Caco-2 (cell line): ENCODE measurements at regions not wholly inside any gene's neighbourhood (a gene's known extent, or its start where the extent isn't known, plus 50 kb on each side); places are given as distances from the start of the nearest gene placed in this dataset.

ENCODE experiments used
- BruUV-seq: library from RNA; stranded (reverse); fragments of 400-500 nt; replicated peaks from 2 replicates; lab custom pipeline; 2021; lab: Mats Ljungman, UMichigan
- CTCF ChIA-PET: fragments of 300-600 bp; sonication (Branson Sonifier 250); formaldehyde crosslinking; loops from one replicate; lab custom pipeline; 2022; ENCODE audit warnings: antibody characterized with exemption; lab: Charles Lee
- POLR2A ChIA-PET: fragments of 300-600 bp; sonication (Branson Sonifier 250); formaldehyde crosslinking; loops from one replicate; lab custom pipeline; 2022; ENCODE audit warnings: antibody characterized with exemption; lab: Charles Lee
- DNase-seq, 2 experiments: peaks; one replicate each; pipeline versions ENCODE4 v3.0.0 to v3.0.0-alpha.2; 2020 to 2022
- H3K27me3 ChIP-seq: replicated peaks from 2 replicates; pipeline ENCODE4 v1.6.0; 2011; ENCODE audit warnings: low read length; ENCODE audit not compliant: control insufficient read depth, insufficient read depth
- H3K36me3 ChIP-seq: 2 replicates; pipeline ENCODE4 v1.5.1; 2011; ENCODE audit warnings: low read length; ENCODE audit not compliant: control insufficient read depth, insufficient read depth
- H3K4me1 ChIP-seq: fragments of 250-450 bp; sonication (Bioruptor Pico); 2 replicates; pipeline ENCODE4 v1.5.1; 2020; ENCODE audit warnings: mild to moderate bottlenecking
- H3K4me3 ChIP-seq: 2 replicates; pipeline ENCODE4 v1.5.1; 2011; ENCODE audit warnings: low read depth, mild to moderate bottlenecking, control low read depth, low read length
- H3K9me3 ChIP-seq: fragments of 250-450 bp; sonication (Bioruptor Pico); 2 replicates; pipeline ENCODE4 v1.5.1; 2020; ENCODE audit warnings: mild to moderate bottlenecking, moderate library complexity
- H3K27ac Mint-ChIP-seq: one replicate; pipeline ENCODE4 v1.8.0; 2022; ENCODE audit warnings: mixed read lengths; ENCODE audit not compliant: unreplicated experiment
- H3K27me3 Mint-ChIP-seq: one replicate; pipeline ENCODE4 v1.8.0; 2022; ENCODE audit warnings: mixed read lengths; ENCODE audit not compliant: insufficient read depth, unreplicated experiment
- H3K36me3 Mint-ChIP-seq: one replicate; pipeline ENCODE4 v1.8.0; 2022; ENCODE audit warnings: mild to moderate bottlenecking, mixed read lengths; ENCODE audit not compliant: insufficient read depth, unreplicated experiment
- H3K4me1 Mint-ChIP-seq: one replicate; pipeline ENCODE4 v1.8.0; 2022; ENCODE audit warnings: low read depth, mixed read lengths; ENCODE audit not compliant: unreplicated experiment
- H3K4me3 Mint-ChIP-seq: one replicate; pipeline ENCODE4 v1.8.0; 2022; ENCODE audit warnings: mild to moderate bottlenecking, moderate library complexity, mixed read lengths; ENCODE audit not compliant: unreplicated experiment
- H3K9me3 Mint-ChIP-seq: one replicate; pipeline ENCODE4 v1.8.0; 2022; ENCODE audit warnings: mixed read lengths; ENCODE audit not compliant: unreplicated experiment
- intact Hi-C: fragments of 100-400 bp; cut with micrococcal nuclease; formaldehyde crosslinking; loops from one replicate; pipeline ENCODE4 v1.10.0; 2022; ENCODE audit not compliant: unreplicated experiment
- TF ChIP-seq, protein P1 (sequence below), 2 experiments: fragments of 200-600 bp in 1 of 2; IDR thresholded peaks; 1 replicate in 1 of 2; 2 replicates in 1 of 2; pipeline versions ENCODE4 v1.5.1 to v1.8.0; 2011 to 2022; ENCODE audit warnings: antibody characterized with exemption in 1 of 2, control low read depth in 1 of 2, inconsistent platforms in 1 of 2, low read depth in 1 of 2, low read length in 1 of 2, mild to moderate bottlenecking in 1 of 2, moderate library complexity in 1 of 2; ENCODE audit not compliant: insufficient read depth in 1 of 2, severe bottlenecking in 1 of 2, unreplicated experiment in 1 of 2

DNA sequence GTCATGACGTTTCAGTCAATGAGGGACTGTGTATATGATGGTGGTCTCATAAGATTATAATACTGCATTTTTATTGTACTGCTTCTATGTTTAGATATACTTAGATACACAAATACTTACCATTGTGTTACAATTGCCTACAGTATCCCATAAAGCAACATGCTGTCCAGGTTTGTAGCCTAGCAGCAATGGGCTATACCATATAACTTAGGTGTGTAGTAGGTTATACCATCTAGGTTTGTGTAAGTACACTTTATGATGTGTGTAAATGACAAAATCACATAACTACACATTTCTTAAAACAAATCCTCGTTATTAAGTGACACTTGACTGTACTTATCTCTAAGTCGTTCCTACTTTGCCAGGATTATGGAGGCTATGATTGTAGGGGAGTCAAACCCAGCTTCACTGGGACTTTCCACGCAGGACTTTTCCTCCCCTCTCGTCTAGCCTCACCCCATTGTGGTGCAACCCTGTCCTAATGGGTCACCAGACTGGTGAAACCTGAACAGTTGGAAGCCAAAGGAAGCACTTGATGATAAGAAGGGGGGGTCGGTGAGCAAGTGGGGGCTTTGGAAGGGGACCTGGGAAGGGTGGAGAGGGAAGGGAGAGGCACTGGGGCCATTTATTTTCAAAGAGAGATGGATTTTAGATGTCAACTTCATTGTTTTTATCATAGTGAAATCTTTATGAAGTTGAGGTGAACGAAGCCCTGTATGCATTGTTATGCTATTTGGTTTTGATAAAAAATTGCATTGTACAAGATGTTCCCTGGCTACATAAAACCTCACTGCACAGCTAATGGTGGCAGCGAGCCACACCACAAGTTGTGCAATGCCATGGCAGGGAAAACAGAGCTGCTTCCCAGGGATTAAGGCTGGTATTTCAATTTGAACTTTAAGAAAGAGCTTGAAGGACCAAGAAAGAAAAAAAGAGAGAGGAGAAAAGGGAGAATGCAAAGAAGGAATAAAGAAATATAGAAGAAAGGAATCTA, 129.1 kb downstream of the EHF start:
- no peak overlapping the region for H3K27ac Mint-ChIP-seq

DNA sequence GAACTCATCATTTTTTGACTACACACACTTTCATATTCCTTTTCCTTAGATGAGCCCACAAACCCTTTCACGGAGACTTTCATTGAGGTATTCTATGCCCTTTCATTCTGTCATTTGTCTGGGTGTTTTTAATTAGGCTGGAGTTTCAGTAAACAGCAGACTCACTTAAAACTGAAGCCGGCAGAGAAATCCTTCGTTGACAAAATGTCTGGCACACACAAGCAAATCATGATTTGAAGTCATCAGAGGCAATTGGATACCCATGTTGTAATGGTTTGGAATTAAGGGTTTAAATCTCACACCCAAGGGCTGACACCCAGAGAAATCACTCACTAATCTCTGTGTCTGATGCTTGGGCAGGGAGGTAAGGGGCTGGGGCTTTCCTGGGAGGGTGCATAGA, 127.1 kb downstream of the EHF start:
- ChIA-PET CTCF (no interaction called here), POLR2A (no interaction called here)
- DNase-seq: no peak
- H3K36me3 Mint-ChIP-seq: no peaks in the 10 kb centered on the region
- H3K4me3 Mint-ChIP-seq: no peak overlapping the region
- peaks cover 3% of the 10 kb centered on the region; the same call in 1 of the 2 replicates for H3K4me1 ChIP-seq
- no TSS peak for BruUV-seq
- intact Hi-C loops: no loop called here
- H3K27me3 Mint-ChIP-seq: no peaks in the 10 kb centered on the region
- H3K9me3 ChIP-seq: no peaks in the 10 kb centered on the region
- no peaks in the 10 kb centered on the region; the same call in 1 of the 2 replicates for H3K36me3 ChIP-seq
- peaks cover 10% of the 10 kb centered on the region for H3K9me3 Mint-ChIP-seq
- H3K27ac Mint-ChIP-seq: no peak overlapping the region
- H3K4me3 ChIP-seq: no peak overlapping the region
- H3K27me3 ChIP-seq: peaks cover 2% of the 10 kb centered on the region; the same call in 1 of the 2 replicates
- H3K4me1 Mint-ChIP-seq: peaks cover 9% of the 10 kb centered on the region
- TF ChIP-seq, protein P1, sequence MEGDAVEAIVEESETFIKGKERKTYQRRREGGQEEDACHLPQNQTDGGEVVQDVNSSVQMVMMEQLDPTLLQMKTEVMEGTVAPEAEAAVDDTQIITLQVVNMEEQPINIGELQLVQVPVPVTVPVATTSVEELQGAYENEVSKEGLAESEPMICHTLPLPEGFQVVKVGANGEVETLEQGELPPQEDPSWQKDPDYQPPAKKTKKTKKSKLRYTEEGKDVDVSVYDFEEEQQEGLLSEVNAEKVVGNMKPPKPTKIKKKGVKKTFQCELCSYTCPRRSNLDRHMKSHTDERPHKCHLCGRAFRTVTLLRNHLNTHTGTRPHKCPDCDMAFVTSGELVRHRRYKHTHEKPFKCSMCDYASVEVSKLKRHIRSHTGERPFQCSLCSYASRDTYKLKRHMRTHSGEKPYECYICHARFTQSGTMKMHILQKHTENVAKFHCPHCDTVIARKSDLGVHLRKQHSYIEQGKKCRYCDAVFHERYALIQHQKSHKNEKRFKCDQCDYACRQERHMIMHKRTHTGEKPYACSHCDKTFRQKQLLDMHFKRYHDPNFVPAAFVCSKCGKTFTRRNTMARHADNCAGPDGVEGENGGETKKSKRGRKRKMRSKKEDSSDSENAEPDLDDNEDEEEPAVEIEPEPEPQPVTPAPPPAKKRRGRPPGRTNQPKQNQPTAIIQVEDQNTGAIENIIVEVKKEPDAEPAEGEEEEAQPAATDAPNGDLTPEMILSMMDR (IDR thresholded peaks at IDR 0.05; ENCODE audit: insufficient read depth in 1 of 2, low read depth in 1 of 2, low read length in 1 of 2, severe bottlenecking in 1 of 2, unreplicated experiment in 1 of 2): no peak

More for the DNA sequence above, 129.1 kb downstream of the EHF start:
- no peak for DNase-seq
- CTCF ChIA-PET: no interaction called here
- Histone ChIP-seq H3K4me1 (no peaks in the 10 kb centered on the region), H3K4me3 (no peak overlapping the region), H3K9me3 (no peaks in the 10 kb centered on the region), H3K27me3 (peaks cover 2% of the 10 kb centered on the region; the same call in 1 of the 2 replicates), H3K36me3 (no peaks in the 10 kb centered on the region; the same call in 1 of the 2 replicates)
- no peak overlapping the region for H3K4me3 Mint-ChIP-seq
- intact Hi-C loops: no loop called here
- H3K4me1 Mint-ChIP-seq: peaks cover 6% of the 10 kb centered on the region
- TF ChIP-seq, protein P1 (IDR thresholded peaks at IDR 0.05; ENCODE audit: insufficient read depth in 1 of 2, low read depth in 1 of 2, low read length in 1 of 2, severe bottlenecking in 1 of 2, unreplicated experiment in 1 of 2): no peak
- H3K36me3 Mint-ChIP-seq: no peaks in the 10 kb centered on the region
- H3K9me3 Mint-ChIP-seq: peaks cover 10% of the 10 kb centered on the region
- H3K27me3 Mint-ChIP-seq: no peaks in the 10 kb centered on the region
- BruUV-seq: no TSS peak
- POLR2A ChIA-PET: no interaction called here

DNA sequence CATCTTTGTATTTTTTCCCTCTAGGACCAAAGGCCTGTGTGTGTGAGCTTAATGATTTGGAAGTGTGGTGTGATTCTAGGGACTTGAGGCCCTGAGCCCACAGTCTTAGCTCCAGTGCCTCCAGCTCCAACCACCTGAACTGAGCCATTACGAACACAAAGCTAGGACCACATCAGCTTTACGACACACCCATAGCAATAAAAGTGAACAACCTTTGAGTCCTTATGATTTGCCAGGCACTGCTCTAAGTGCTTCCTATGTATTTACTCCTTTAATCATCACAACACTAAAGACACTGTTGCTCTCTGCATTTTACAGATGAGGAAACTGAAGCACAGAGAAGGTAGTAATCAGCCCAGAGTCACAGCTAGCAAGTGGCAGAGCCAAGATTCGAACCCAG, 126.4 kb downstream of the EHF start:
- Histone ChIP-seq H3K4me3 (no peak overlapping the region), H3K9me3 (no peaks in the 10 kb centered on the region), H3K36me3 (no peaks in the 10 kb centered on the region; the same call in 1 of the 2 replicates), H3K27me3 (peaks cover 2% of the 10 kb centered on the region; the same call in 1 of the 2 replicates), H3K4me1 (peaks cover 3% of the 10 kb centered on the region; the same call in 1 of the 2 replicates)
- H3K4me3 Mint-ChIP-seq: no peak overlapping the region
- H3K4me1 Mint-ChIP-seq: peaks cover 13% of the 10 kb centered on the region
- CTCF ChIA-PET: interaction anchor here (0.7 kb wide), 1 partner anchor 14 kb away, joined by 3 read pairs; no protein-coding TSS in a partner anchor
- POLR2A ChIA-PET: no interaction called here
- TF ChIP-seq, protein P1 (IDR thresholded peaks at IDR 0.05; ENCODE audit: insufficient read depth in 1 of 2, low read depth in 1 of 2, low read length in 1 of 2, severe bottlenecking in 1 of 2, unreplicated experiment in 1 of 2): no peak
- BruUV-seq: no TSS peak
- DNase-seq: peak in 1 of 2 experiments; percentile 4
- intact Hi-C loops: no loop called here
- no peak overlapping the region for H3K27ac Mint-ChIP-seq
- H3K9me3 Mint-ChIP-seq: peaks cover 10% of the 10 kb centered on the region
- no peaks in the 10 kb centered on the region for H3K27me3 Mint-ChIP-seq
- H3K36me3 Mint-ChIP-seq: no peaks in the 10 kb centered on the region
